ENCODE measurements at regions not wholly inside any gene's neighbourhood (a gene's known extent, or its start where the extent isn't known, plus 50 kb on each side); places are given as distances from the start of the nearest gene placed in this dataset.

- Histone ChIP-seq H3K14ac (ENCODE audit: insufficient read length) (no peak overlapping the region), H3K27ac (ENCODE audit: low read depth, low read length) (no peak overlapping the region), H3K18ac (ENCODE audit: extremely low read depth, low read length) (no peak overlapping the region), H3K79me1 (ENCODE audit: low read depth, low read length) (no peaks in the 10 kb centered on the region), H2BK5ac (ENCODE audit: low read depth, low read length) (no peak overlapping the region), H3K4me3 (ENCODE audit: extremely low read depth in 1 of 4, insufficient read depth in 2 of 4, low read depth in 3 of 4, low read length in 4 of 4) (no peak overlapping the region), H4K91ac (replicated peaks; ENCODE audit: insufficient read length, low read length) (no peak overlapping the region), H3K9ac (replicated peaks in 1 of 4; ENCODE audit: extremely low read depth in 1 of 4, low read depth in 3 of 4, low read length in 3 of 4) (no peak overlapping the region), H2AK5ac (ENCODE audit: low read depth, low read length) (no peak overlapping the region), H4K5ac (ENCODE audit: insufficient read length, low read depth, low read length) (no peak overlapping the region), H3K23me2 (ENCODE audit: low read depth, low read length) (no peaks in the 10 kb centered on the region; the same call in 1 of the 2 replicates), H3K56ac (replicated peaks; ENCODE audit: insufficient read length, low read depth, low read length) (no peak overlapping the region), H2BK12ac (ENCODE audit: low read depth, low read length) (no peak overlapping the region), H4K8ac (ENCODE audit: extremely low read depth, insufficient read depth, low read length) (no peak overlapping the region; the same call in 1 of the 2 replicates), H3K79me2 (ENCODE audit: control insufficient read depth in 1 of 2, insufficient read depth in 2 of 2, low read length in 2 of 2) (no peaks in the 10 kb centered on the region), H3K4ac (replicated peaks; ENCODE audit: insufficient read length, low read depth, low read length) (no peak overlapping the region), H3K4me2 (ENCODE audit: insufficient read depth in 1 of 2, low read depth in 2 of 2, low read length in 2 of 2) (no peak overlapping the region), H2AFZ (ENCODE audit: low read length) (no peak overlapping the region), H2BK120ac (replicated peaks; ENCODE audit: low read depth, low read length) (no peak overlapping the region), H3K36me3 (ENCODE audit: control insufficient read depth in 2 of 4, insufficient read depth in 4 of 4, low read length in 3 of 4) (no peaks in the 10 kb centered on the region), H3K4me1 (replicated peaks in 1 of 4; ENCODE audit: control insufficient read depth in 3 of 4, insufficient read depth in 4 of 4, low read length in 3 of 4) (peaks cover 0 to 4% (median 2%) of the 10 kb centered on the region in 4 experiments; a peak in 2 of 7 replicates), H3K9me3 (ENCODE audit: insufficient read depth in 2 of 2, low read depth in 1 of 2, low read length in 1 of 2) (no peaks in the 10 kb centered on the region), H3K27me3 (replicated peaks in 1 of 4; ENCODE audit: control insufficient read depth in 3 of 4, extremely low read depth in 1 of 4, insufficient read depth in 3 of 4, low read length in 3 of 4) (no peaks in the 10 kb centered on the region; a peak in 1 of 7 replicates), H2BK20ac (ENCODE audit: low read length) (no peak overlapping the region), H4K20me1 (replicated peaks in 1 of 2; ENCODE audit: control insufficient read depth in 1 of 2, insufficient read depth in 2 of 2, low read length in 2 of 2) (no peaks in the 10 kb centered on the region), H3K23ac (ENCODE audit: insufficient read length) (no peak overlapping the region), H2BK15ac (ENCODE audit: low read length) (no peak overlapping the region)
- TF ChIP-seq SUZ12 (IDR thresholded peaks at IDR 0.05; ENCODE audit: low read length) (no peak), BCL11A (IDR thresholded peaks at IDR 0.05; ENCODE audit: low read depth in 2 of 2, low read length in 2 of 2) (no peak), E2F6 (IDR thresholded peaks at IDR 0.05) (no peak), PHF8 (conservative IDR thresholded peaks at IDR 0.05; ENCODE audit: low read depth, low read length) (no peak), SIX5 (IDR thresholded peaks at IDR 0.05; ENCODE audit: low read depth, low read length) (no peak), GTF2F1 (IDR thresholded peaks at IDR 0.05; ENCODE audit: borderline replicate concordance, low read depth, low read length) (no peak), ASH2L (IDR thresholded peaks at IDR 0.05; ENCODE audit: low read length) (no peak), RFX5 (IDR thresholded peaks at IDR 0.05; ENCODE audit: borderline replicate concordance, low read depth, low read length) (no peak), ZNF274 (IDR thresholded peaks at IDR 0.05; ENCODE audit: borderline replicate concordance, extremely low read depth, low read length) (no peak), MAFK (IDR thresholded peaks at IDR 0.05; ENCODE audit: low read depth, low read length) (no peak), NANOG (IDR thresholded peaks at IDR 0.05; ENCODE audit: insufficient read depth, low read depth, low read length, poor library complexity, severe bottlenecking) (no peak), EZH2 (IDR thresholded peaks at IDR 0.05; ENCODE audit: low read depth, low read length, severe bottlenecking) (no peak)
- ChIA-PET CTCF (ENCODE audit: partially characterized antibody) (interaction anchor here (0.6 to 7.8 kb wide), 24 partner anchors 10 to 410 kb away, joined by 3 to 385 read pairs (median 4); no protein-coding TSS in a partner anchor), POLR2A (ENCODE audit: partially characterized antibody) (interaction anchor here (1.8 kb wide), 1 partner anchor 80 kb away, joined by 3 read pairs; the partner anchor contains the start of gene TSPAN11)
- WGBS, 2 experiments (ENCODE audit: extremely low coverage in 1 of 2, insufficient coverage in 1 of 2, insufficient read length in 1 of 2, insufficient replicate concordance in 2 of 2, low coverage in 1 of 2, low lambda C conversion rate in 2 of 2, missing lambda C conversion rate in 1 of 2), result 98% methylated on average over 4 of the region's 4 CpGs; no CpG with 5 or more reads in 1 of the 2 experiments
- no peak for DNase-seq (ENCODE audit: low read depth in 1 of 2, low spot score in 2 of 2)
- FAIRE-seq, result no peak
These were observed 79.8 kb upstream of the TSPAN11 start for GRCh38 chr12:30846776-30847175.
